H1 (cell line): ENCODE measurements at regions not wholly inside any gene's neighbourhood (a gene's known extent, or its start where the extent isn't known, plus 50 kb on each side); places are given as distances from the start of the nearest gene placed in this dataset.

Experiments used
- CTCF ChIA-PET: fragments of 300-600 bp; sonication (Branson Sonifier 250); formaldehyde crosslinking; loops from one replicate; lab custom pipeline; 2021; ENCODE audit not compliant: partially characterized antibody; lab: Charles Lee
- POLR2A ChIA-PET: fragments of 300-600 bp; sonication (Branson Sonifier 250); formaldehyde crosslinking; loops from one replicate; lab custom pipeline; 2021; ENCODE audit warnings: inconsistent platforms; ENCODE audit not compliant: partially characterized antibody; lab: Charles Lee
- DNase-seq, 2 experiments: peaks; one replicate each; pipeline versions ENCODE4 v3.0.0 to v3.0.0-alpha.2; 2010 to 2022; ENCODE audit warnings: low spot score in 2 of 2, low read depth in 1 of 2, mixed read lengths in 1 of 2
- FAIRE-seq: peaks from 2 replicates; lab custom pipeline; 2011; peaks lifted over from hg19 to GRCh38; lab: Jason Lieb, UNC
- H2AFZ ChIP-seq: 2 replicates; pipeline ENCODE4 v1.8.1; 2012; ENCODE audit warnings: low read length, inconsistent platforms
- H2AK5ac ChIP-seq: 2 replicates; pipeline ENCODE4 v1.6.1; 2013; ENCODE audit warnings: low read depth, low read length
- H2BK120ac ChIP-seq: replicated peaks from 2 replicates; pipeline ENCODE3; 2013; ENCODE audit warnings: low read depth, low read length, inconsistent platforms
- H2BK12ac ChIP-seq: 2 replicates; pipeline ENCODE4 v1.6.1; 2013; ENCODE audit warnings: low read depth, low read length
- H2BK15ac ChIP-seq: 2 replicates; pipeline ENCODE4 v1.6.1; 2013; ENCODE audit warnings: low read length
- H2BK20ac ChIP-seq: 2 replicates; pipeline ENCODE4 v1.6.1; 2013; ENCODE audit warnings: low read length
- H2BK5ac ChIP-seq: 2 replicates; pipeline ENCODE4 v1.6.1; 2013; ENCODE audit warnings: low read depth, low read length
- H3K14ac ChIP-seq: 2 replicates; pipeline ENCODE4 v1.6.1; 2013; ENCODE audit warnings: inconsistent platforms; ENCODE audit not compliant: insufficient read length
- H3K18ac ChIP-seq: 2 replicates; pipeline ENCODE4 v1.6.1; 2013; ENCODE audit warnings: low read length; ENCODE audit errors: extremely low read depth
- H3K23ac ChIP-seq: 2 replicates; pipeline ENCODE4 v1.6.1; 2013; ENCODE audit warnings: inconsistent platforms; ENCODE audit not compliant: insufficient read length
- H3K23me2 ChIP-seq: 2 replicates; pipeline ENCODE4 v1.6.1; 2013; ENCODE audit warnings: low read depth, low read length
- H3K27ac ChIP-seq: 2 replicates; pipeline ENCODE4 v1.6.1; 2011; ENCODE audit warnings: low read depth, low read length, inconsistent platforms
- H3K27me3 ChIP-seq, 4 experiments: replicated peaks in 1 of 4; 1 replicate in 1 of 4; 2 replicates in 3 of 4; pipeline versions ENCODE4 v1.6.1 to v1.8.1; 2011 to 2013; ENCODE audit warnings: low read length in 3 of 4, mild to moderate bottlenecking in 3 of 4, inconsistent platforms in 2 of 4, mixed read lengths in 2 of 4, moderate library complexity in 1 of 4; ENCODE audit not compliant: control insufficient read depth in 3 of 4, insufficient read depth in 3 of 4; ENCODE audit errors: extremely low read depth in 1 of 4
- H3K36me3 ChIP-seq, 4 experiments: 2 replicates each; pipeline versions ENCODE4 v1.6.1 to v1.8.1; 2011 to 2013; ENCODE audit warnings: mild to moderate bottlenecking in 4 of 4, low read length in 3 of 4, moderate library complexity in 2 of 4, control low read depth in 1 of 4, inconsistent platforms in 1 of 4; ENCODE audit not compliant: insufficient read depth in 4 of 4, control insufficient read depth in 2 of 4
- H3K4ac ChIP-seq: replicated peaks from 2 replicates; pipeline ENCODE3; 2013; ENCODE audit warnings: low read length, low read depth, mixed read lengths, inconsistent platforms; ENCODE audit not compliant: insufficient read length
- H3K4me1 ChIP-seq, 4 experiments: replicated peaks in 1 of 4; 1 replicate in 1 of 4; 2 replicates in 3 of 4; pipeline versions ENCODE4 v1.6.1 to v1.8.1; 2011 to 2013; ENCODE audit warnings: low read length in 3 of 4, inconsistent platforms in 2 of 4, mixed read lengths in 1 of 4; ENCODE audit not compliant: insufficient read depth in 4 of 4, control insufficient read depth in 3 of 4
- H3K4me2 ChIP-seq, 2 experiments: 2 replicates each; pipeline versions ENCODE4 v1.6.1 to v1.8.1; 2011 to 2013; ENCODE audit warnings: low read depth in 2 of 2, low read length in 2 of 2, control low read depth in 1 of 2, inconsistent platforms in 1 of 2, mild to moderate bottlenecking in 1 of 2; ENCODE audit not compliant: insufficient read depth in 1 of 2
- H3K4me3 ChIP-seq, 4 experiments: fragments of 200-600, 300-600 bp in 1 of 4; sonication (generic), shearing (Covaris generic), sonication (Bioruptor Twin) in 1 of 4; 2 replicates each; pipeline versions ENCODE4 v1.5.1 to v1.8.1; 2011 to 2016; ENCODE audit warnings: low read length in 4 of 4, low read depth in 3 of 4, control low read depth in 2 of 4, inconsistent platforms in 2 of 4, mild to moderate bottlenecking in 2 of 4, mixed read lengths in 1 of 4, moderate library complexity in 1 of 4; ENCODE audit not compliant: insufficient read depth in 2 of 4; ENCODE audit errors: extremely low read depth in 1 of 4
- H3K56ac ChIP-seq: replicated peaks from 2 replicates; pipeline ENCODE3; 2013; ENCODE audit warnings: low read depth, mild to moderate bottlenecking, mixed read lengths, low read length, inconsistent platforms; ENCODE audit not compliant: insufficient read length
- H3K79me1 ChIP-seq: 2 replicates; pipeline ENCODE4 v1.6.1; 2013; ENCODE audit warnings: low read depth, low read length, control low read depth
- H3K79me2 ChIP-seq, 2 experiments: 2 replicates each; pipeline versions ENCODE4 v1.6.1 to v1.8.1; 2012 to 2013; ENCODE audit warnings: low read length in 2 of 2, mild to moderate bottlenecking in 2 of 2, inconsistent platforms in 1 of 2; ENCODE audit not compliant: insufficient read depth in 2 of 2, control insufficient read depth in 1 of 2
- H3K9ac ChIP-seq, 4 experiments: replicated peaks in 1 of 4; 1 replicate in 1 of 4; 2 replicates in 3 of 4; pipeline versions ENCODE4 v1.6.1 to v1.8.1; 2011 to 2013; ENCODE audit warnings: low read depth in 3 of 4, low read length in 3 of 4, control low read depth in 2 of 4, mild to moderate bottlenecking in 2 of 4, moderate library complexity in 2 of 4, inconsistent platforms in 1 of 4; ENCODE audit errors: extremely low read depth in 1 of 4
- H3K9me3 ChIP-seq, 2 experiments: 2 replicates each; pipeline versions ENCODE4 v1.6.1 to v1.8.1; 2012 to 2013; ENCODE audit warnings: mild to moderate bottlenecking in 2 of 2, moderate library complexity in 2 of 2, control low read depth in 1 of 2, inconsistent platforms in 1 of 2, low read depth in 1 of 2, low read length in 1 of 2, mixed read lengths in 1 of 2; ENCODE audit not compliant: insufficient read depth in 2 of 2
- H4K20me1 ChIP-seq, 2 experiments: replicated peaks in 1 of 2; 2 replicates each; pipeline versions ENCODE3 to v1.8.1; 2011 to 2013; ENCODE audit warnings: inconsistent platforms in 2 of 2, low read length in 2 of 2, mild to moderate bottlenecking in 1 of 2; ENCODE audit not compliant: insufficient read depth in 2 of 2, control insufficient read depth in 1 of 2
- H4K5ac ChIP-seq: 2 replicates; pipeline ENCODE4 v1.6.1; 2013; ENCODE audit warnings: low read length, low read depth, mixed read lengths, inconsistent platforms; ENCODE audit not compliant: insufficient read length
- H4K8ac ChIP-seq: 2 replicates; pipeline ENCODE4 v1.8.0; 2013; ENCODE audit warnings: mild to moderate bottlenecking, moderate library complexity, low read length, inconsistent platforms; ENCODE audit not compliant: insufficient read depth; ENCODE audit errors: extremely low read depth
- H4K91ac ChIP-seq: replicated peaks from 2 replicates; pipeline ENCODE3; 2013; ENCODE audit warnings: low read length, mixed read lengths, inconsistent platforms; ENCODE audit not compliant: insufficient read length
- HDAC2 ChIP-seq, 2 experiments: fragments of 300-600 bp in 1 of 2; sonication (generic) in 1 of 2; IDR thresholded peaks; 2 replicates each; pipeline ENCODE4 v1.6.1; 2011 to 2012; ENCODE audit warnings: low read depth in 2 of 2, low read length in 2 of 2, mild to moderate bottlenecking in 2 of 2, moderate library complexity in 2 of 2, borderline replicate concordance in 1 of 2, inconsistent platforms in 1 of 2
- JUND ChIP-seq: IDR thresholded peaks from 2 replicates; pipeline ENCODE4 v1.6.1; 2011; ENCODE audit warnings: mild to moderate bottlenecking, improper control_type of control experiment, low read length
- KDM1A ChIP-seq: fragments of 200-600, 300-600 bp; sonication (generic); IDR thresholded peaks from 2 replicates; pipeline ENCODE4 v1.7.1; 2016; ENCODE audit warnings: mild to moderate bottlenecking, low read length, borderline replicate concordance
- KDM5A ChIP-seq: fragments of 200-600 bp; IDR thresholded peaks from 2 replicates; pipeline ENCODE4 v1.7.1; 2012; ENCODE audit warnings: mild to moderate bottlenecking, low read length, inconsistent platforms, mixed read lengths
- NRF1 ChIP-seq: IDR thresholded peaks from 2 replicates; pipeline ENCODE4 v1.6.1; 2011; ENCODE audit warnings: mild to moderate bottlenecking, low read depth, low read length, improper control_type of control experiment
- SP2 ChIP-seq: IDR thresholded peaks from 2 replicates; pipeline ENCODE4 v1.6.1; 2012; ENCODE audit warnings: mild to moderate bottlenecking, low read length, inconsistent platforms
- TAF1 ChIP-seq: IDR thresholded peaks from 2 replicates; pipeline ENCODE4 v1.6.1; 2011; ENCODE audit warnings: mild to moderate bottlenecking, low read depth, low read length
- TEAD4 ChIP-seq: IDR thresholded peaks from 2 replicates; pipeline ENCODE4 v1.6.1; 2012; ENCODE audit warnings: low read depth, low read length, inconsistent platforms, mixed read lengths
- WGBS, 2 experiments: shearing (Covaris generic) in 1 of 2; methylation state at CpG; one replicate each; pipeline versions ENCODE4 v1.1.6 to v1.1.7; 2013 to 2015; ENCODE audit warnings: low lambda C conversion rate in 2 of 2, mixed read lengths in 2 of 2, inconsistent platforms in 1 of 2, low coverage in 1 of 2, missing lambda C conversion rate in 1 of 2; ENCODE audit not compliant: insufficient replicate concordance in 2 of 2, insufficient coverage in 1 of 2, insufficient read length in 1 of 2; ENCODE audit errors: extremely low coverage in 1 of 2, missing lambda C conversion rate in 1 of 2; 5-methylcytosine and 5-hydroxymethylcytosine counted together
- TF ChIP-seq, protein P1 (sequence below): IDR thresholded peaks from 2 replicates; pipeline ENCODE4 v1.6.1; 2011; ENCODE audit warnings: low read depth, mild to moderate bottlenecking, low read length; ENCODE audit not compliant: insufficient read depth

DNA sequence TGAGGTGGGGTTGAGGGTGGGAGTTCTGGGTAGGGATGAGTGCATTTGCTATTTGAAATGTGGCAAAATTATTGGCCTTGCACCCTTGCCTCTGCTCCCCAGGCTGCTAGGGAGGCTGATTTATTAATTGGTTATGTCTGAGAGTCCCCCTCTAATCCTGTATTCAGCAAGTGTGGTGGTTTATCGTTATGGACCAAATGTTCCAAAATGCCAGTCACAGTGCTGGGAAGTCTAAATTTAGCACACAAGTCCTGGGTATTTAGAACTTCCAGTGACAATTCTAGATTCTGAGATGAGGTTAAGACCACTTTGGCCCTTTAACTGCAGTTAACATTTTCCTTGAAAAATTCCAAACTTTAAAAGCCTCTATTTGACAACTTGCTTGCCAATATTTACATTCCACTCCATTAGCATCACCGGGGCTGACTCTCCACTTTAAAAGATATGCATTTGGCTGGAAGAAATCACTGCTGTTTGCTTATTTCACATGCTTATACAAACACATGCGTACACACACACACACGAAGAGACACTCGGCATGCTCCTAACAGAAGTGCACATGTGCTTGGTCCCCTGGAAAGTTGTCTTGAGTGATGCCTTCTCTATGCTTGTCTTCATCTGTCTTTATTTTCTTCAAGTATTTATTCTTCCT lies 247.7 kb downstream of the IL20RB start:
- no peak overlapping the region for H3K4me2 ChIP-seq

More for the DNA sequence above, 247.7 kb downstream of the IL20RB start:
- no peak overlapping the region for H2BK20ac ChIP-seq
- peaks cover 0 to 2% (median 0%) of the 10 kb centered on the region in 4 experiments; a peak in 1 of 7 replicates for H3K4me1 ChIP-seq
- H3K14ac ChIP-seq = no peak overlapping the region
- no peaks in the 10 kb centered on the region for H3K79me1 ChIP-seq
- H2AK5ac ChIP-seq = no peak overlapping the region
- H4K20me1 ChIP-seq = no peaks in the 10 kb centered on the region
- H3K4ac ChIP-seq = no peak overlapping the region
- WGBS, 2 experiments = 95% methylated on average over 5 of the region's 5 CpGs; no CpG with 5 or more reads in 1 of the 2 experiments
- no peak overlapping the region for H3K56ac ChIP-seq
- no peak overlapping the region for H2BK5ac ChIP-seq
- H3K79me2 ChIP-seq = no peaks in the 10 kb centered on the region
- no peaks in the 10 kb centered on the region for H3K23me2 ChIP-seq
- no peak overlapping the region for H3K23ac ChIP-seq
- H3K36me3 ChIP-seq = no peaks in the 10 kb centered on the region
- H3K27me3 ChIP-seq = no peaks in the 10 kb centered on the region
- no peak overlapping the region for H4K8ac ChIP-seq
- no peak overlapping the region for H3K27ac ChIP-seq
- no peak overlapping the region for H2BK12ac ChIP-seq
- no peak overlapping the region for H4K5ac ChIP-seq
- no peak overlapping the region for H2BK120ac ChIP-seq
- H3K4me3 ChIP-seq = no peak overlapping the region
- H4K91ac ChIP-seq = no peak overlapping the region
- H3K9ac ChIP-seq = no peak overlapping the region
- no peak overlapping the region for H2BK15ac ChIP-seq
- POLR2A ChIA-PET = no interaction called here
- no peaks in the 10 kb centered on the region for H3K9me3 ChIP-seq
- FAIRE-seq = no peak
- no peak overlapping the region for H3K18ac ChIP-seq
- TF ChIP-seq KDM5A (no peak), HDAC2 (IDR thresholded peaks at IDR 0.05; ENCODE audit: borderline replicate concordance in 1 of 2, low read depth in 2 of 2, low read length in 2 of 2) (no peak), TAF1 (no peak), NRF1 (no peak), KDM1A (no peak), SP2 (no peak), TEAD4 (no peak), JUND (no peak)
- TF ChIP-seq, protein P1, sequence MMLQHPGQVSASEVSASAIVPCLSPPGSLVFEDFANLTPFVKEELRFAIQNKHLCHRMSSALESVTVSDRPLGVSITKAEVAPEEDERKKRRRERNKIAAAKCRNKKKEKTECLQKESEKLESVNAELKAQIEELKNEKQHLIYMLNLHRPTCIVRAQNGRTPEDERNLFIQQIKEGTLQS = no peak
- TF ChIP-seq, all 59 proteins: peak for 0
- H2AFZ ChIP-seq = no peak overlapping the region
- no peak for DNase-seq
- CTCF ChIA-PET = interaction anchor here (1.2 to 2.7 kb wide), 3 partner anchors 11 to 99 kb away, joined by 3 to 9 read pairs (median 3); no protein-coding TSS in a partner anchor
